Activated T-cell treated with anti-CD3 and anti-CD28 coated beads, Interleukin-2, amount 50 U/mL, for 4 hours (primary cell): ENCODE measurements at regions not wholly inside any gene's neighbourhood (a gene's known extent, or its start where the extent isn't known, plus 50 kb on each side); places are given as distances from the start of the nearest gene placed in this dataset.

Source experiments
- ATAC-seq, 2 donors: fragments of 200-7000 bp; cut with Tn5 transposase; one replicate each; pipeline ENCODE4 v1.10.0; 2021
- DNase-seq: peaks from one replicate; pipeline ENCODE4 v3.0.0-alpha.2; 2020
- H3K27me3 Mint-ChIP-seq: one replicate; pipeline ENCODE4 v1.8.0; 2021; ENCODE audit warnings: low read depth, mixed read lengths
- H3K36me3 Mint-ChIP-seq: one replicate; pipeline ENCODE4 v1.8.0; 2022; ENCODE audit warnings: mixed read lengths; ENCODE audit not compliant: insufficient read depth
- H3K4me1 Mint-ChIP-seq: one replicate; pipeline ENCODE4 v1.8.0; 2021; ENCODE audit warnings: low read depth, mixed read lengths
- H3K4me3 Mint-ChIP-seq: one replicate; pipeline ENCODE4 v1.8.0; 2021; ENCODE audit warnings: mild to moderate bottlenecking, moderate library complexity, mixed read lengths
- H3K9me3 Mint-ChIP-seq: one replicate; pipeline ENCODE4 v1.8.0; 2021; ENCODE audit warnings: mixed read lengths

DNA sequence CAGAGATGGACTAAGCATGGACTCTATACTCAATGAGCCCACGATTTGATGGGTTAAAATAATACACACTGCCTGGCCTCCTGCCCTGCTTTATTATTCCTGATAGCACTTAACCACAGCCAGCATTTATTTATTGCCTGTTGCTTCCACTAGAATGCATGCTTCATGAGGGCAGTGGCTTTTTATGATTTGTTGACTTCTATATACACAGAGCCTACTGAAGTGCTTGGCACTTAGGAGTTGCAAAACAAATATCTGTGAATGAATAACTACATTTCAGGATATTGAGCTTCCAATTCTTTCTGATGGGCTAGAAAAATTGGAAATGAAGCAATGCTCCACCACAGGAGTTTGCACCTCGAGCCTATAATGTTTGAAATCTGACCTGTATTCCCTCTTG lies 513.6 kb upstream of the ZMIZ1 start:
- Mint-ChIP-seq H3K4me3 (no peak overlapping the region), H3K27me3 (peaks cover 11% of the 10 kb centered on the region), H3K9me3 (peaks cover 6% of the 10 kb centered on the region), H3K36me3 (no peaks in the 10 kb centered on the region), H3K4me1 (no peaks in the 10 kb centered on the region)
- DNase-seq (no peak), ATAC-seq (no peak)

DNA sequence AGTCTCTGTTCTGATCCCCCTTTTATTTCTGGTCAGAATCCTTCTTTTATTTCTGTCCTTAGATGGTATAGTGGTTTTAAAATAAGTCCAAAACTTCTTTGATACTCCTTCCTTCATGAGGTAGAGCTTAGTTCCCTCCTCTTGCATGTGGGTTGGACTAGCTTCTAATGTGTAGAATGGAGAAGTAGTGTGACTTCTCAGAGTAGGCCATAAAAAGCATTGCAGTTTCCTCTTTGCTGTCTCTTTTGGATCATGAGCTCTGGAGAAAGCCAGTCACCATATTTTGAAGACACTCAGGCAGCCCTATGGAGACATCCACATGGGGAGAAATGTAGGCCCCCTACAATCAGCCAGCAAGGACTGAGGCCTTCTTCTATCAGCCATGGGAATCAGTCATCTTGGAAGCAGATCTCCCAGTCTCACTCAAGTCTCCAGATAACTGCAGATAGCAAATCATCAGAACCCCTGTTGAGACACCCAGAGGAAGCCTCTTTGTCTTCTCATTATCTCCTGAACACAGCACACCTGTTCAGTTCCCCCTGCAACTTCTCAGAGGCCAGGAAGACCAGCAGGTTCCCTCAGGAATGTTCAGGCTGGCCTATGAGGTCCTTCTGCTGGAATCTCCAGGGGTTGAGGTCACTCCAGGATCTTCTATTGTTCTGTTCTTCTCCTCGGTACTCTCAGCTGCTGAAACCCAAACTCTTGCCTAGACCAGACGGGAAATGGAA lies 511.9 kb upstream of the ZMIZ1 start:
- Mint-ChIP-seq H3K27me3 (peaks cover 7% of the 10 kb centered on the region), H3K4me1 (no peaks in the 10 kb centered on the region), H3K36me3 (no peaks in the 10 kb centered on the region), H3K9me3 (peaks cover 6% of the 10 kb centered on the region), H3K4me3 (no peak overlapping the region)
- no peak for ATAC-seq
- DNase-seq = no peak

DNA sequence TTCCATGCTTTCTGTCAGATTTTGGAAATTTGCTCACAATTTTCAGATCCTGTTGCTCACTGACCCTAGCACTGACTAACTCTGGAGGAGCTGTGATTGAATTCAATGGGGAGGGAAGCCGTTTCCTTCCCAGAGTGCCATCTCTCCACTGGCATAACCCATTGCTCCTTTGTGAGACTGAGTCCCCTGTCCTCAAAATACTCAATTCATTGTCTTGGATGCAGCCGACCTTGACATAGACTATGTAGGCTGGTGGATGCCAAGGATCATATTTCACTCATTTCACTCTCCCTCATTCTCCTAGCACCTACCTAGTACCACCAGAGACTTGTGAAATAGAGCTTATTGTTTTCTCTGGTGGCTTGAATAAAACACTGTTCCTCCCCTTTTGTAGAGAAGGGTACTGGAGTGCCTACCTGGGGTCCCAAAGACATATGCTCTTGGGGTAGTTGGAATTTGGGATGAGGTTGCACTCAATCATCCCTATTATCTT lies 511.3 kb upstream of the ZMIZ1 start:
- DNase-seq (no peak), ATAC-seq (no peak)
- Mint-ChIP-seq H3K4me3 (no peak overlapping the region), H3K4me1 (no peaks in the 10 kb centered on the region), H3K36me3 (no peaks in the 10 kb centered on the region), H3K9me3 (peaks cover 6% of the 10 kb centered on the region), H3K27me3 (peaks cover 4% of the 10 kb centered on the region)

DNA sequence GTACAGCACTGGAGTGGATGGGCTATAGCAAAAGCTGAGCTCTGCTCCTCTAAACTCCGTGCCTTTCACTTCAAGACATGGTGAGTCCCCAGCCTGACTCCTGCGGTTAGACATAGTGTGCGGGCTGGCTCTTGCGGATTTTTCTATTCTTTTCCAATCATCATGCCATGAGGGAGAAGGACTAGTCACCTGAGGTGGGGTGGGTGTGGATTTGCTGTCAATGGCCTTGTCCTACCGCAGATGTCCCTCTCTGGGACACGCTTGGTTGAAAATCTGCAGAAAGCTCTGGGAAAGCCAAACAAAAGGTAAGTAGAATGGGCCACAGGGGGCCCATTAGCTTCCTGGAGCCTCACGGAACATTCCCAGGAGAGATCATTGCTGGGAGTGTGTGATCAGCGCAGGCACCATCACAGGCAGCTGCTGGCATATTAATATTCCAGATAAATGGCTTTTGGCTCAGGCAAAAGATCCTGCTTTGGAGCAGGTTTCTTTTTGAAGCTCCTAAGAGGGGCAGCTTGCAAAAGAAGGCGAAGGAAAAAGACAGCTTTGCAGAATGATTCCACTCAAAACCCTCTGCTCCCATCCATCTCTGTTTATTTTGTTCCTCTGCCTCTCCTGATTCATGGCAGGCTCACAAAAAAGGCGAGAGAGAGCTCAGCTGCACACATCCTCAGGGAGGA lies 509.0 kb upstream of the ZMIZ1 start:
- Mint-ChIP-seq H3K36me3 (no peaks in the 10 kb centered on the region), H3K27me3 (no peaks in the 10 kb centered on the region), H3K4me1 (no peaks in the 10 kb centered on the region), H3K9me3 (peaks cover 3% of the 10 kb centered on the region), H3K4me3 (no peak overlapping the region)
- ATAC-seq (no peak), DNase-seq (no peak)

DNA sequence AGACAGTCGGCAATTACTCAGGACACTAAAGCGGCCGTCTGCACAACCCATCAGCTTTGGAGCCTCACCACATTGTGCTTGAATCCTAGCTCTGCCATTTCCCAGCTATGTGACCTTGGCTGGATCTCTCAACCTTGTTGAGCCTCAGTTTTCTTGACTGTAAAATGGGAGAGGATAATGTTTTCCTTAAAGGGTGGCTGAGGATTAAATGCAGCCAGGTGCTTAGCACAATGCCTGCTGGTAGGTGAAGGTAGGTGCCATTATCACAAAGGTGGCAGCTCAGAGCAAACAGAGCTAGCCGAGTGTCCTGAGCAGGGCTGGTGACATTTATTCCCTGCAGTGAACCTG lies 508.5 kb upstream of the ZMIZ1 start:
- Mint-ChIP-seq H3K4me1 (no peaks in the 10 kb centered on the region), H3K4me3 (no peak overlapping the region), H3K36me3 (no peaks in the 10 kb centered on the region), H3K9me3 (no peaks in the 10 kb centered on the region), H3K27me3 (no peaks in the 10 kb centered on the region)
- DNase-seq (no peak), ATAC-seq (no peak)

DNA sequence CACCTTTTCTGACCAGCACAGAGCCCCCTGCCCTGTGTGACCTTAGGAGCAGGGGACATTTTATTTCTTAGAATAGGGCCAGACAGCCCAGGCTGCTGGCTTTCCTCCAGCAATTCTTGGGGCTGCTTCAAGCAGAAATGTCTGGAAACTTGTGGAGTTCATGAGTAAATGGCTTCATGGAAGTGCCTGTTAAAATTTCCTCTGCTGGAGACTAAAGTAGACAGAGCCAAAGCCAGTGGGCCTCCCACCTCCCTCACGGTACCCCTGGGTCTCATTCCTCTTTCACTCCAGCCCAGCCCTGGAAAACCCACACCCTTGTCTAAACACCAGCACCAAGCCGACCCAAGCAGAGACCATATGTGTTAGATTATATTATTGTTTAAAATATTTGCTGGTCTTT lies 505.5 kb upstream of the ZMIZ1 start:
- H3K9me3 Mint-ChIP-seq = no peaks in the 10 kb centered on the region
- no peak for ATAC-seq
- H3K4me3 Mint-ChIP-seq = no peak overlapping the region
- no peaks in the 10 kb centered on the region for H3K36me3 Mint-ChIP-seq
- H3K27me3 Mint-ChIP-seq = peaks cover 4% of the 10 kb centered on the region
- no peaks in the 10 kb centered on the region for H3K4me1 Mint-ChIP-seq
- no peak for DNase-seq

DNA sequence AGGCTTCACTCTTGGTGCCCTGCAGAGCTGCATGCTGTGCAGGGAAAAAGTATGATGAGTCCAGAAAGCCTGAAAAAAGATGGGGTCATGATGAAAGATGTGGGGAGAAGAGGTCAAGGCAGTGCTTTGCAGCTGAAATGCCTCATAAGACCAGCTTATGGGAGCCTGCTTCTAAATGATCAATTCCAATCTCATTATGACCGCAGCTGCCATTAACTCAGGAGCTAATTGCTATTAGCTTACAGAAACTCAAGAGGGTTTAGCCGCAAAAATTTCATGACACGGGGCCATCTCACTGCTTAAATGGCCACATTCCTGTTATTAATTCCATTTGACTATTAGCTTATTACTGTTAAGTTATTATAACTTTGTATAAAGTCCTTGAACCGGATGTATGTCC lies 502.9 kb upstream of the ZMIZ1 start:
- peaks cover 4% of the 10 kb centered on the region for H3K27me3 Mint-ChIP-seq
- H3K4me3 Mint-ChIP-seq = no peak overlapping the region
- no peaks in the 10 kb centered on the region for H3K36me3 Mint-ChIP-seq
- DNase-seq = no peak
- no peak for ATAC-seq
- no peaks in the 10 kb centered on the region for H3K9me3 Mint-ChIP-seq
- H3K4me1 Mint-ChIP-seq = no peaks in the 10 kb centered on the region

DNA sequence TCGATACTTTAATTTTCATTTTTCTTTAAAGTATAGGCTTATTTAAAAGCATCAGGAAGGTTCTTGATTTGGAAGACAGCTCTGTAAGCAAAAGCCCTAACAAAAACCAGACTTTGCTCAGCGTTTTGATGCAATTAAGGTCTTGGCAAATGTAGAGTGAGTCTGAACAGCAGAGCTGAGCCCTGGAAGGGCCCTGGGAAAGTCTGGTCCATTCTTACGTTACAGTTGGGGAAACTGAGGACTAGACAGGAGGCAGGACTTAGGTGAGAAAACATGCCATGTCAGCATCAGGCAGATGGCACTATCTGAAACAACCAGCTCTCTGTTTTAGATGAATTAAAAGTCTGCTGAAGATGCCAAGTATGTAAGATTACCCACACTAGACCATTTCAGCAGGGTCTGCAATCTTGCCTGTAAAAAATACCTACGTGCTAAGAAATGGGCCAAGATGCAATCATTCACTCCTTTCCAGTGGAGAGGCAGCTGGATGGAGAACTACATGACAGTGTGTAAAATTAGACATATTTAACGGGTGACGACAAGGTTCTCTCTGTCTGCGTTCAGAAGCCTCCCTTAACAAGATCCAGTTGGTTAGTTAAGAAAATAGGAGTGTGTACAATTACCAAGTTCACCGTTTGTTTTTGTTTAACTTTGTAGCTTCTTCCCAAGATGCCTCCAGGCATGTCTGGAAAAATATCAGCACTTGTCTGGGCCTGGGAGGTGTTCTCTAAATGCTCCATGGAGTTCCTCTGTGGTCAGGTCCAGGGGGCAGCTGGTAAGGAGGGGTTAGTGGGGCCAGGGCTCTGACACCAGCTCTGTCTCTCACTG lies 502.3 kb upstream of the ZMIZ1 start:
- Mint-ChIP-seq H3K27me3 (peaks cover 4% of the 10 kb centered on the region), H3K4me1 (no peaks in the 10 kb centered on the region), H3K4me3 (no peak overlapping the region), H3K36me3 (no peaks in the 10 kb centered on the region), H3K9me3 (no peaks in the 10 kb centered on the region)
- ATAC-seq (no peak), DNase-seq (no peak)

DNA sequence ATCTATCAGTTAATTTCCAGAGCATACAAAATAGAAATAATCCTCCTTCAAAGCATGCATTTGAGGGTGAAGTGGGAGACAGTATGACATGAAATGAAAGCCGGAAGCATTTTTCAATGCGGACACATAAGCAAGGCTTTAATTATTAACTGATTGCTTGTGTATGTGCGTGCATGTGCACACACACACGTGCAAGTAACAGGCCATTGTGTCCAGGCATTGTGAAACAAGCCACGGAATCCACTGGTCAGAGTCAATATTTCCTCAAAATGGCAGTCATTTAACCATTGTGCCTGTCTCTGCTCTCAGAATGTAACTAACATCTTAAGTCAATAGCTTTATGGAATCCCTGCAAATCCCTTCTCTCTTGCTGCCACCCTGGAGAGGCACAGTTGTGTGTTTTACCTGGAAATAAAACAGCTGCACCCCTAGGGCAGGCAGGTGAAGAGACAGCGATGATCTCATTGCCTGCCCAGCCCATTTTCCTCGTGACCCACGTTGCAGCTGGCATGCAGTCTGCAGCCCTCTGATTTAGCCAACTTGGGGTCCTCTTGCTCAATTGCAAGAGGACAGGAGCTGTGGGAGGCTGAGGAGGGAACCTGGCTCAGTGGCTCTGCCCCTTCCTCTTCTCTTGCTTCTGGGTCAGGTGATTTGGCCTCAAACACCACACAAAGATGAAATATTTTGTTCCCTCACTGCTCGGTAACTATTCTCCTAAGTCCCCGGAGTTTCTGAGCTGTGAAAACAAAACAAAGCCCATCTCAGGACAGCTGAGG lies 500.9 kb upstream of the ZMIZ1 start:
- peaks cover 4% of the 10 kb centered on the region for H3K27me3 Mint-ChIP-seq
- ATAC-seq (no peak), DNase-seq (no peak)
- H3K4me1 Mint-ChIP-seq = no peaks in the 10 kb centered on the region
- H3K9me3 Mint-ChIP-seq = no peaks in the 10 kb centered on the region
- H3K4me3 Mint-ChIP-seq = no peak overlapping the region
- no peaks in the 10 kb centered on the region for H3K36me3 Mint-ChIP-seq

DNA sequence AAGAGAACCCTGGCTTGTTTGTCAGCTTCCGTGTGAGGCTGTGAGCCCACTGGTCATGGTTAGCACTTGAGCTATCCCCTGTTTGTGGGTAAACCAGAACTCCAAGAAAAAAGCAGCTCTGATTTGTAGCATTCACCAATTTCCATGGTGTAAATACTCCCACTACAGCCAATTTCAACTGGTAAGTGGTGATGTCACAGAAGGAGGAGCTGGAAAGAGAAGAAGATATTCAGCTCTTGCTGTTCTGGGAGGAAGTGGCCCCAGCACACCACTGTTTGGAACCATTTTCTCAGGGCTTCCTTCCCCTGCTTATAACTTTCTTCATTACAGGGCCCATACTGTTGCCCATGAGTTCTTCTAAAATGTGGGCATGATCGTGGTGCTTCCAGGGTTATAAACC lies 500.1 kb upstream of the ZMIZ1 start:
- Mint-ChIP-seq H3K36me3 (no peaks in the 10 kb centered on the region), H3K4me1 (no peaks in the 10 kb centered on the region), H3K9me3 (no peaks in the 10 kb centered on the region), H3K27me3 (peaks cover 4% of the 10 kb centered on the region), H3K4me3 (no peak overlapping the region)
- DNase-seq (no peak), ATAC-seq (no peak)

DNA sequence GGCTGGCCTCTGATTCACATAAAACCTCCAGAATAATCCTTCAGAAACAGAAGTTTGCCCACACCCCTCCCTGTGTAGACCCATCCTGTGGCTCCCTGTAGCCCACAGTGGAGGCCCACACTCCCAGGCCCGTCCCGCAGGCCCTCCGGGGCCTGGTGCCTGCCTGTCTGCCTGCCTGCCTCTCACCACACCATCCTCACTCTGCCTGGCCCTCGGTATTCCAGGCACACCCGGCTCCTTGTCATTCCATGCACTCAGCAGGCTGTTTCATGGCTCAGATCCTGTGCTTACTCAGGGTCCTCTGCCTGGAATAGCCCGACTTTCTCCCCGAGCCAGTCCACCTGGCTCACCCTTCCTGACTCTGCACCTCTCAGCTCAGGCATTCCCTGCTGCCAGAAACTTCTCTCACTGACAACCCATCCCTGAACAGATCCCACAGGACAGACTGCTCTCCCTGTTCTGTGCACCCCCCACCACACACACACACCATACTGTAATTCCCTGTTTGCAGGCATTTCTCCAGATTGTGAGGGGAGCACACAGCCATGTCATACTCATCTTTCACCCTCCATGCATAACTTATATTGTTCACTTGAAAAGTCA lies 498.0 kb upstream of the ZMIZ1 start:
- Mint-ChIP-seq H3K4me1 (no peaks in the 10 kb centered on the region), H3K4me3 (no peak overlapping the region), H3K36me3 (no peaks in the 10 kb centered on the region), H3K9me3 (no peaks in the 10 kb centered on the region), H3K27me3 (peaks cover 4% of the 10 kb centered on the region)
- no peak for DNase-seq
- ATAC-seq = no peak

DNA sequence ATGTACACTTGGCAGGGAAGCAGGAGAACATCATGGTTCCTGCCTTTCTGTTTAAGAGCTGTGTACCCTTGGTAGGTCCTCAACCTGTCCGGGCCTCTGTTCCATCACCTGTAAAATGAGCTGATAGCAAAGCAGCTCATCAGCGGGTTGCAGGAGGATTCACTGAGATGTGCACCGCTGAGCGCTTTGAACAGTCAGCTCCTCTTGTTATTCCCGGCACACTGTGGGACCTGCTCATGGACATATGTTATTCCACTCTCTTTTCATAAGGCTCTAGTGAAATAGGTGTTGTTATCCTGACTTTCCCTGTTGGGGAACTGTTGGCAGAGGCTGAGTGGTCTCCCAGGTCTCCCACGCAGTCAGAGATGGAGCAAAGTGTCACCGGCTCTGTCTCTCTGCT lies 497.5 kb upstream of the ZMIZ1 start:
- H3K4me3 Mint-ChIP-seq = no peak overlapping the region
- H3K4me1 Mint-ChIP-seq = no peaks in the 10 kb centered on the region
- peaks cover 4% of the 10 kb centered on the region for H3K27me3 Mint-ChIP-seq
- DNase-seq (no peak), ATAC-seq (no peak)
- H3K9me3 Mint-ChIP-seq = no peaks in the 10 kb centered on the region
- no peaks in the 10 kb centered on the region for H3K36me3 Mint-ChIP-seq

DNA sequence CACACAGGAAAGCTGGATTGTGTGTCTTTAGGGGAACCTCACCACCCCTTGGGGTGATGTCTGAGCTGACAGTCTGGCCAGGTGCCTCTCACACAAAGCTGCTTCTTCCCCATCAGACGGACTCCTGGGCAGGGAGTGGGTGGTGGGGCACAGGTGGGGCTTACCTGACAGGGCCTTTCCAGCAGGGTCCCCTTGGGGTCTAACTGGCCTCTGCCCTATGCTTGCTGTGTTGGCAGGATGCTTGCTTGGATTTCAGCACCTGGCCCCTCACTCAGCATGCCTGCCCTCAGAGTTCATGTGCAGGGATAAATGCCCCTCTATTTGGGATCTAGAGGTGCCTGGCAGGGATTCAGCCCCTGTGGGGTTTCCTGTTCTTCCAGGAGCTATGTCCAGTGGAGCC lies 496.9 kb upstream of the ZMIZ1 start:
- peaks cover 4% of the 10 kb centered on the region for H3K27me3 Mint-ChIP-seq
- ATAC-seq (no peak), DNase-seq (no peak)
- H3K4me3 Mint-ChIP-seq = no peak overlapping the region
- no peaks in the 10 kb centered on the region for H3K4me1 Mint-ChIP-seq
- H3K36me3 Mint-ChIP-seq = no peaks in the 10 kb centered on the region
- no peaks in the 10 kb centered on the region for H3K9me3 Mint-ChIP-seq

DNA sequence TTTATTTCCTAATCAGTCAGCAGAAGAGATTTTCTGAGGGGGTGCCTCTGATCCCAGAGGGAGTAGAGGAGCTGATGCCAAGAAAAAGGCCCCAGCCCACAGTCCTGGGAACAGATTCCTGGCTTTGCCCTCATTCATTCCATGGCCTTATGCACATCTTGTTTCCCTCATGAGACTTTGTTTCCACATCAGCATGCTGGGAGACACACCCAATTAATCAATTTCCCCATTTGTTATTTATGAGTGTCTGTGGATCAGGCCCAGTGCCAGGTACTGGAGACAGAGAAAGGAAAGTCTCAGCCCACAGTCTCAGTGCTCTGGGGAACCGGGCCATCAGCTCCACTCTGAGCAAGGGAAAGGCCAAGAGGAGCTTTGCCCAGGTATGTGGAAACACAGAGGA lies 496.2 kb upstream of the ZMIZ1 start:
- Mint-ChIP-seq H3K36me3 (no peaks in the 10 kb centered on the region), H3K4me3 (no peak overlapping the region), H3K4me1 (no peaks in the 10 kb centered on the region), H3K9me3 (no peaks in the 10 kb centered on the region), H3K27me3 (no peaks in the 10 kb centered on the region)
- ATAC-seq = no peak
- no peak for DNase-seq
